ENCODE measurements at regions not wholly inside any gene's neighbourhood (a gene's known extent, or its start where the extent isn't known, plus 50 kb on each side); places are given as distances from the start of the nearest gene placed in this dataset.

GRCh38 chrX:13476384-13476783, 93.0 kb upstream of the EGFL6 start:
- TF ChIP-seq CTCF (IDR thresholded peaks at IDR 0.05) (no peak), POLR2A (IDR thresholded peaks at IDR 0.05) (no peak)

Measured in uterus (tissue), 2 donors.